GM19452 (cell line): ENCODE measurements at regions not wholly inside any gene's neighbourhood (a gene's known extent, or its start where the extent isn't known, plus 50 kb on each side); places are given as distances from the start of the nearest gene placed in this dataset.
A peak's percentile ranks its signal among the peaks of the same experiment; 100 is the strongest.

ENCODE experiments used
- ATAC-seq: cut with Tn5 transposase; IDR thresholded peaks from one replicate; pipeline ENCODE4 v1.9.1; 2021; ENCODE audit not compliant: unreplicated experiment

DNA sequence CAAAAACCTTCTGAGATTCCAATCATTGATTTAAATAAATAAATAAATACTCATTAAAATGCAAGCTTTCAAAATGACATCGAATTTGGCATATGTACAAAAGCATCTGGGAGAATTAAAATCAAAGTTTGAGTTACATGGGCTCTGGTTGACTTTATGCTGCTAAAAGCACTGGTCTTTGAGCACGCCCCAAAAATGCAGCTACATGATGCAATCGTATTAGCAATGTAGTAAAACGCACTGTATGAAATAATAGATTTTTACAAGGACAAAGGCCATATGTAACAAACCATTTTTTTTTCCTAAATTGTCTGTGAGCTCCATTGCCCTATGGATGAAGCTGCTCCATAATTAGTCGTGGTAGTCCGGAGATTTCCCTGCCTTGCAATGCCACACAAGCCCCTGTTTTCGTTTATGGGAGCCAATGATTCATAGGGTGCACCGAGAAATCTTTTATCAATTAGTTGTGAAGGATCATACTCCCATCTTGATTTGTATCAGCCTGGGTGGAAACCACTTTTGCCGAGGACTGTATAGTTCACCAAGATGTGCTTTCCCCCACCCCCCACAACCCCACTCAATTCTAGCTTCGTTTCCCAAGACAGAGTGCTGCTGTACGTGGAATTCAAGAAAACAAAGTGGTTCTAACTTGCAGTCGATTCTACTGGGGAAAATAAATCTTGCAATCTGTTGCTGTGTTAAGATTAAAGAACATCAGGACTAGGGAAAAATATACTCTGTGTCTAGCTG lies 268.4 kb downstream of the IRS1 start:
- ATAC-seq, result no peak

DNA sequence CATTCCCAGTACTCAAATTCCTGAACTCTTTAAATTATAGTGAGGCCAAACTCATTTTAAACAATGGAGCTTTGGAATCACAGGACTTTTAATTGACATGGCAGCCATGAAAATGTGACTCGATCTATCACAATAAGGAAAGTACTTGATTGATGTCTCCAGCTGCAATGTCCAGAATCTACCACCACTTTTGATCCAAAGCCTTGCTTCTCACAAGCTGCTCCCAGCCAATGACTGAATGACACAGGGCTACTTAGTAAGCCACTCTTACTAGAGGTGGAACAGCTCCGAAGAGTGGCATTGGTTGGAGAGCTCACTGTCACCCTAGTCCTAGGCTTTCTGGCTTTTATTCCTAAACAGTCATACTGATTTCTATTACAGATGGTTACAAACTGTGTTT lies 270.1 kb downstream of the IRS1 start:
- ATAC-seq, result no peak

- no peak for ATAC-seq
These were observed 272.9 kb downstream of the IRS1 start for GRCh38 chr2:226526716-226527115.

GRCh38 chr2:226524381-226524843 lies 275.2 kb downstream of the IRS1 start:
- ATAC-seq, result no peak

- no peak for ATAC-seq
These were observed 278.9 kb downstream of the IRS1 start for GRCh38 chr2:226520723-226521122.

GRCh38 chr2:226515344-226516055 lies 284.1 kb downstream of the IRS1 start:
- no peak for ATAC-seq

DNA sequence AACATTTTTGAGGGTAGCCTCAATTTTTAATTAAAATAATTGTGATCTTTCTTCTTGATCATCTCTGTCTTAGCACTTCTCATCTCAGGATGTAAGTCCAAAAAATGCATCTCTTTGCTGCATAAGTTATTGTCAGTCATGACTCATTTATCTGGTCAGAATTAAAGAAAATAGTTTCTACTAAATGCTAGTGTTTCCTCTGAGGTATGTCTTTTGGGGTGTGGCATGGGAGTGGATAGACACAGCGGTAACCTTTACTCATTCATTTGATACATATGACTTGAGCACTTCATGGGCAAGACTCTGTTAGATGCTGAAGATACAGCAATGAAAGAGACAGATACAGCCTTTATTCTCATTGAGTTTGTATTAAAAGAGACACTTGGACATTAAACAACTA lies 284.7 kb downstream of the IRS1 start:
- no peak for ATAC-seq

DNA sequence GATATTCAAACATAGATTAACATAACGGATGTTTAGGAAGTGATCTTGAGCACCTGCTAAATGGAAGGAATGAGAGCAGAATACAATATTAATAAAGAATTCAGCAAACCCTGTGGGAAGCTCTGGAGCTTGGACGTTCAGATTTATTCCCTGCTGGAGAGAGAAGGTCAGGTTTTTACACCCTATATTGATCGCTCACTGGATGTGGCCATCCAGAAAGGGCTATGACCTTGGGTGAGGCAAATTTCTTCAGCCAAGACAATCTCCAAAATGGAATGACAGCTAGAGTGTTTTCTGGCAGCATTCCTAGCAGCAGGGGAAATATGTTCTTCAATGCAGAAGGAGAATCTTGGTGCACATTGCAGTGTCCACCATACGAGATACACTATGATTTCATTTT lies 288.3 kb downstream of the IRS1 start:
- no peak for ATAC-seq

GRCh38 chr2:226508683-226509082 lies 290.9 kb downstream of the IRS1 start:
- no peak for ATAC-seq

- no peak for ATAC-seq
These were observed 291.6 kb downstream of the IRS1 start for GRCh38 chr2:226508005-226508404.

DNA sequence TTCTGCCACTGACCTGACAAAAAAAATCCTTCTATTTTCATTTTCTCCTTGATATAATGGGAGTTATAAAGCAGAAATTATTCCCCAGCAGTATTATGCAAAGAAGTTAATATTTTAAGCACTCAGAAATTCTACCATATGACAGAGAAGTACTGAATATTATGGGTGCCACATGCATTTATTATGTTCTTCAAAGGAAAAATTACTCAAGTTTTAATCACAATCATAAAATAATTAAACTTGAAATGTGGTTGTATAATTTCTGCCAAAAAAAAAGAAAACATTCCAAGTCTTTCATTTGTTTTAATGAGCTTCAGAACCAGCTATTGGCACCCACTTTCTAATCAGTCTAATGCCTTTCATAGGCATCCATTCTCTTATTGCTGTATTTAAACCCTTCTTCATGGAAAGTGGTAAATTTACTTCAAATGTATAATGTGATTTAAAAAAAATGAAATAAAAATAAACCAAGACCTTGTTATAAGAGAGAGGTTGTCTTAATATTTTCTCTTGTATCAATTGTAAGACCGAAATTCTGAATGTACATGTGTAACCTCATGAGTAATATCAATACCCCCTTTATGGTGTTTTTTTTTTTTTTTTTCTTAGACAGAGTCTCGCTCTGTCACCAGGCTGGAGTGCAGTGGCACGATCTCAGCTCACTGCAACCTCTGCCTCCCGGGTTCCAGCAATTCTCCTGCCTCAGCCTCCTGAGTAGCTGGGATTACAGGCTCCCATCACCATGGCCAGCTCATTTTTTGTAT lies 302.3 kb downstream of the IRS1 start:
- ATAC-seq, result no peak

- ATAC-seq, result no peak
These were observed 303.4 kb downstream of the IRS1 start for GRCh38 chr2:226496273-226496550.

GRCh38 chr2:226495466-226496272 lies 304.0 kb downstream of the IRS1 start:
- no peak for ATAC-seq

DNA sequence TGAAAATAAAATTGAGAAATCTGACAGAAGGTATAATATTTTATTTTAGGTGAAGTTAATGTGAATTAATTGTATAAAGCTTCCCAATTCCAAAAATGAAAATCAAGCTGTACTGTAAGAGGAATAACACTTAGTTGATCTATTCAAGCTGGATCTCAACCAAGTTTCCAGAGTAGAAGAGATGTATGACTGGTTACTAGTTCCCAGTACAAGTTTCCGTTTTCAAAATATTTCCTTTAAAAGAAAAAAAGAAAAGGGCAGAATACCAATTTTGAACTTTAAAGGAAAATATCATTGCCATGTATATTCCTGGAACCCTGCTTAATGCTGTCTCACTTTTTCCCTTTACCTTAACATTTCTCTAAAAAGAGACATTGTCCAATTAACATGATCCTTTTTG lies 308.5 kb downstream of the IRS1 start:
- no peak for ATAC-seq

GRCh38 chr2:226489775-226490541 lies 309.7 kb downstream of the IRS1 start:
- ATAC-seq, result peak; percentile 53

- no peak for ATAC-seq
These were observed 311.6 kb downstream of the IRS1 start for GRCh38 chr2:226488034-226488433.

- no peak for ATAC-seq
These were observed 312.0 kb downstream of the IRS1 start for GRCh38 chr2:226487573-226487972.

DNA sequence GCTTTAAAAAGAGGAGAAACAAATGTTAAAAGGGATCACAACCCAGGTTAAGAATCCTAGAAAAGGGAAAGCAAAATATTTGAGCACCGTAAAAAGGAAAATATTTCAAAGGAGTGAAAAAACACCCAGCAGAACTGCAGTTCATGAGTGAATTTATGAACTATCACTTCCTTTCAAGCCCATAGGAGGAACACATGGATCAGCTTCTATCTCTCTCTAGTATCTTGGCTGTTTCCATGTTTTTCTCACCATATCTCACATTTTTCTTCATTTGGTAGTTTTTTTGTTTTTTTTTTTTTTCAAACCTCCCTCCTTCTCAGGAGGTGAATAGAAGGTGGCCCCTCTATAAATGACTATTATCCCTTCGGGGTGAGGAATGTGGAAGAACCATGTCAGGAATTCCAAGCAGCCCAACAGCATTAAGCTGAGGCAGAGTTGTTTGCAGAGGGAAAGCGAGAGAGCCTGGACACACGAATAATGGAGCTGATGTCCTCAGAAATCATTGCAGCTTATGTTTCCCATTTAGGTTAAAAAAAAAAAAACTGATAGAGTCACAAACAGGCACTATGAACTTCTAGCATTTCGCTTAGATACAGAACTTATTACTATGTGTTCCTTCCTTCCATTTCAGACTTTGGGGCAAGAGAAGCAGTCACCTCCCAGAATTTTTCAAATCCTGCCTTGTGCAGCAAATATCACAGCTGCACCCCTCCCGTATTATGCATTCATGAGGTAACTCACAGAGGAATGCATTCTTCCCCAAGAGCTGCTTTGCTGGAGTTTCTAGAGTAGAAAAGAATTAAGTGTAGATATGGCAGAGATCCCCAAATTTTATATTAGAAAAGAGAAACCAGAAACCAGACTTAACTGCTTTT lies 315.6 kb downstream of the IRS1 start:
- no peak for ATAC-seq

GRCh38 chr2:226483143-226483542 lies 316.5 kb downstream of the IRS1 start:
- no peak for ATAC-seq
